HUES48 (cell line): ENCODE measurements at regions not wholly inside any gene's neighbourhood (a gene's known extent, or its start where the extent isn't known, plus 50 kb on each side); places are given as distances from the start of the nearest gene placed in this dataset.
A peak's percentile ranks its signal among the peaks of the same experiment; 100 is the strongest.

ENCODE experiments used
- H3K27ac ChIP-seq: one replicate; pipeline ENCODE4 v1.7.0; 2013; ENCODE audit warnings: low read depth, low read length, inconsistent platforms
- H3K27me3 ChIP-seq: 2 replicates; pipeline ENCODE4 v1.6.1; 2013; ENCODE audit warnings: mild to moderate bottlenecking, low read length; ENCODE audit not compliant: control insufficient read depth, insufficient read depth
- H3K36me3 ChIP-seq: 2 replicates; pipeline ENCODE4 v1.6.1; 2013; ENCODE audit warnings: low read length; ENCODE audit not compliant: control insufficient read depth, insufficient read depth
- H3K4me1 ChIP-seq: 2 replicates; pipeline ENCODE4 v1.6.1; 2013; ENCODE audit warnings: mild to moderate bottlenecking, low read length; ENCODE audit not compliant: control insufficient read depth, insufficient read depth
- H3K4me3 ChIP-seq: 2 replicates; pipeline ENCODE4 v1.5.1; 2013; ENCODE audit warnings: mild to moderate bottlenecking, low read depth, low read length
- H3K9ac ChIP-seq: 2 replicates; pipeline ENCODE4 v1.6.1; 2013; ENCODE audit warnings: mild to moderate bottlenecking, low read depth, low read length, moderate library complexity
- H3K9me3 ChIP-seq: 2 replicates; pipeline ENCODE4 v1.6.1; 2013; ENCODE audit warnings: low read length; ENCODE audit not compliant: control insufficient read depth, insufficient read depth

DNA sequence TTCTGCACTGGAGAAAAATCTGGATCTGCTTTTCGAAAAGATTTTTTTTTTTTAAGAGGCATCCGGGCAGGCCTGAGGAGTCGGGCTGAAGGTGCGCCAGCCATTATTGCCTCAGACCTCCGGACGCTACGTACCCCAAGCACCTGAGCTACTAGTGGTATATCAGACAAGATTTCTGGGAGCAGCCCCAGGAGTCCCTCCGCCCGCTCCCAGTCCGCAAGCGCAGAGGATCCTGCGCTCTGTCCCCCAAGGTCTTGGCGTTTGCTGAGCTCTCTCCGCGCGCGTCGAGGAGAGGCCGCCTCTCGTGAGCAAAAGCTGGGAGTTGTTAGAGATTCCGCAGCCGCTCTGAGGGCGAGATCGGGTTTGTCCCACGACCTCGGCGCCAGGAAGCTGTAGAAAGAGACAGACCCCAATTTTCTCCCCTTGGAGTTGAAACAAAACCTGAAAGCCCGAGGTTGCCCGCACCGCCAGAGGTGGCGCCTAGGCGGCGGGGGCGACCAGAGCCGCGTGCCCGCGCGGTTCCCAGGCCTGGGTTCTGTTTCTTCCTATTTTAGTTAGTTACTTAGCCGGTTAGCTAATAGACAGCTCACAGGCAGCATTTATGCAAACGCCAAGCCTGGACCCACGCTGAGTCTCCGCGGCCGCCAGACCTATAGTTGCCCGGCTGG, 72.5 kb upstream of the POLG start:
- Histone ChIP-seq H3K4me3 (0 out of 2 replicates have a peak overlapping the region, but pooled peaks have one; percentile 5), H3K27ac (no peak overlapping the region), H3K36me3 (no peaks in the 10 kb centered on the region), H3K27me3 (peaks cover 100% of the 10 kb centered on the region), H3K9ac (no peak overlapping the region), H3K9me3 (no peaks in the 10 kb centered on the region), H3K4me1 (peaks cover 33% of the 10 kb centered on the region)

DNA sequence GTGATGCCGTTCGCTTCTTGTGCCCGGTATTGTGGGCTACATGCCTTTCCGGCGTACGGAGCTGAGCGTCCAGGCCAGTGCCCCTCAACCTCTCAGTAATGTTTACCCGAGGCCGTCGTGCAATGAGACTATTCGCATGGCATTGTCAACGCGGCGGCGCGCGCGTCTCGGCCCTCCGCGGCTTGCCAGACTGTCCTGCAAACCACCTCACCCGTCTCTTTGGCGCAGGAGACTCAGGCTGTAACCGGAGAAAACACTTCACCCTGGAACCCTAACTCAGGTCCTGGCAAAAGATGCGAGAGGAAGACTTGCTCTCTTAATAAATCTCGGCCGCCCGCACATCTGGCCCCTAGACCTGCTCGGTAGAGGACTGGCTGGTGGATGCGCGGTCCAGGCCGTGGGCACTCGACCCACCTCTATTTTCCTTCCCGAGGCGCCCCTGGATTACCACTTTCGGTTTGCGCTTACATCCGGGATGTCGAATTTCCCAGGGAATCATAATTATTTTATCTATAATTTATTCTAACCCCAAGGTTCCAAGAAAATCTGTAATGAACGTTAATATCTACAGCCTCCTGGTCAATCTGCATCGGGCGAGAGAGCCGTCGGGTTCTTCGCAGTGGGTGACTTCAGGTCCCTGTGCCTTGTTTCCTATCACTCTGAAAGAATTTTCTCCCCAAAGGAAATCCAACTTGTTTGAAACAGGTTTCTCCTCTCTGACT, 71.8 kb upstream of the POLG start:
- H3K27ac ChIP-seq = no peak overlapping the region
- H3K4me3 ChIP-seq = 0 out of 2 replicates have a peak overlapping the region, but pooled peaks have one; percentile 5
- H3K27me3 ChIP-seq = peaks cover 100% of the 10 kb centered on the region
- peaks cover 28% of the 10 kb centered on the region for H3K4me1 ChIP-seq
- no peaks in the 10 kb centered on the region for H3K36me3 ChIP-seq
- no peak overlapping the region for H3K9ac ChIP-seq
- no peaks in the 10 kb centered on the region for H3K9me3 ChIP-seq

DNA sequence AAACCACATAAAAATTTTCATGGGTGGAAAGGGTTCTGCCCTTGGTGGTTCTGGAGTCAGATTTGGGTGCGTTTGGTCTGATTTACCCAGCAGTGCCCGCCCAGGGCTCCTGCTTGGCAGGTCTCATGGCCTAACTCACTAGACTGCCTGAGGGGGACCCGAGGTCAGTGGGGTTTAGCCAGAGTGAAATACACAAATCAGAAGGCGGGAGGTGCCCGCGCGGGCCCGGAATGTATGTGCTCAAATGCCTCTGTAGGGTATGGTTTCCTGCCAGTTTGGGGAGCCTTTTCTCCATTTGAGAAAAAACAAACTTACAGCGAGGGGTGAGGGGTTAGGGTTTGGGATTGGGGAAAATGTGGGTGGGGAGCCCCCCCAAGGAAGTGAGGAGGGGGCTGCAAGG, 70.9 kb upstream of the POLG start:
- H3K4me1 ChIP-seq = peaks cover 28% of the 10 kb centered on the region
- no peak overlapping the region for H3K27ac ChIP-seq
- H3K27me3 ChIP-seq = peaks cover 100% of the 10 kb centered on the region
- H3K36me3 ChIP-seq = no peaks in the 10 kb centered on the region
- H3K4me3 ChIP-seq = no peak overlapping the region
- no peak overlapping the region for H3K9ac ChIP-seq
- H3K9me3 ChIP-seq = no peaks in the 10 kb centered on the region

DNA sequence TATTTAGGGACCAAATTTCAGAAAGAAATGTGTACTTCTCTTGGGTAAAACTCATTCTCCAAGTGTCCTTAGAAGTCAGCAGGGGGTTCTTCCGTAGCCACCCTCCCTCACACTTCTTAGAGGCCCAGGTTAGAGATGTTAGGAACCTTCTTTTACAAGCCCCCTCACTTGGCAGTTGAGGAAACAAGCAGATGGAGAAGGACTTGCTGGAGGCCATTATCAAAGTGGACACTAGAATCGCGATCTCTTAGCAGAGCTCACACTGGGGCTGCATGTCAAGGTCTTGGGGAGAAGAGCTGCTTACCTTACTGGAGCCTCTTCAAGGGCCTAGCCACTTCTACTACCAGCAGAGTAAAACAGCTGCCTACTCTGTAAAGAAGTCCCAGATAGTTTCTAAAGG, 69.4 kb upstream of the POLG start:
- H3K36me3 ChIP-seq = no peaks in the 10 kb centered on the region
- peaks cover 26% of the 10 kb centered on the region for H3K4me1 ChIP-seq
- H3K9ac ChIP-seq = no peak overlapping the region
- no peaks in the 10 kb centered on the region for H3K9me3 ChIP-seq
- H3K4me3 ChIP-seq = no peak overlapping the region
- H3K27ac ChIP-seq = no peak overlapping the region
- peaks cover 100% of the 10 kb centered on the region for H3K27me3 ChIP-seq

DNA sequence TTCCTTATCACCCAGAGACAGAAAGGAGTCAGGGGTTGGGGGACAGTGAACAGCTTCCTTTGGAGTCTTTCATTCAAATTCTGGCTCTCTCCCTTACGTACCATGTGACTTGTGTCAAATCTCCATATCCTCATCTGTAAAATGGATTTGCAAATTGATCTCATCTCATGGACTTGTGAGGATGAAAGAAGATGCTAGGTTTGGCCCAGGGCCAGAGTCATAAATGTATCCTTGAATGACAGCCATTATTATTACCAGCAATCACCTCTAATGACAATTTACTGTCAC, 67.8 kb upstream of the POLG start:
- no peak overlapping the region for H3K4me3 ChIP-seq
- no peak overlapping the region for H3K27ac ChIP-seq
- no peaks in the 10 kb centered on the region for H3K36me3 ChIP-seq
- H3K9me3 ChIP-seq = no peaks in the 10 kb centered on the region
- H3K27me3 ChIP-seq = peaks cover 100% of the 10 kb centered on the region
- peaks cover 19% of the 10 kb centered on the region for H3K4me1 ChIP-seq
- no peak overlapping the region for H3K9ac ChIP-seq

DNA sequence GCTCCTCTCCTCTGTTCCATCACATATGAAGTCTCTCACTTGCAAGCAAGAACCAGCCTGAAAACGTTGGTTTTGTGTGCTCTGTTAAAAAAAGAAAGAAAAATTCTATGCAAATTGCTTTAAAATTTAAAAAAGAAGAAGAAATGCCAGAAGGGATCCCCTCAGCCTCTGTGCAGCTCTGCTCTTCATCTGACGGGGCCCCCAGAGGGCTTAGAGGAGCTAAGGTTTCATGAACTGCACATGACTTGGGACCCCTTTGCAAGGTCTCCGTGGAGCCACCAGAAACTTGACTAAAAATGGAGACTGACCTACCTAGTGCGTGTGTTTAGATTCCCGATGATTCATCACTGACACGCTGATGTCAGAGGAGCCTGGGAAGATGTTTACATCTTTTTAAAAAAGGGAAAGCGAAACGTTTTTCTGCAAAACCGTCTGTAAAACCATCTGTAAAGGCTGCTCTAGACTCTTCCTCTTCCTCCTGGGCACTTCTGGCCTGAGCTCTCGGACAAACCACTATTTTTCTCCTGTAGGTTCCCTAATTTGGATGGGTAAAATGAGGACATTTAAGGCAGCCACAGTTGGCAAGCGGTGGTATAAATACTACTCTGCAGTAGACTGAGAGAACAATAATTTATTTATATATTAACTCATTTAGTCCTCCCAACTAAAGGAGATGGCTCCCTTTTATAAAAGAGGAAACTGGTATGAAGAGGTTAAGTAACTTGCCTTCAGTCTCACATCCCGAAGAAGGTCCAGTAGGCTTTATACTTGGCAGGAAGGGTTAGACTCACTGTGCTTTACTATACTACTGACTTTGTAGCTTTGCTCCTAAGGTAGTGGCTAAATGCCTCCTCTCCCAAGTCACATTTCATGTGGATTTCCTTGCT, 67.2 kb upstream of the POLG start:
- Histone ChIP-seq H3K27me3 (peaks cover 100% of the 10 kb centered on the region), H3K9me3 (no peaks in the 10 kb centered on the region), H3K27ac (no peak overlapping the region), H3K9ac (no peak overlapping the region), H3K36me3 (no peaks in the 10 kb centered on the region), H3K4me3 (no peak overlapping the region), H3K4me1 (peaks cover 19% of the 10 kb centered on the region)

DNA sequence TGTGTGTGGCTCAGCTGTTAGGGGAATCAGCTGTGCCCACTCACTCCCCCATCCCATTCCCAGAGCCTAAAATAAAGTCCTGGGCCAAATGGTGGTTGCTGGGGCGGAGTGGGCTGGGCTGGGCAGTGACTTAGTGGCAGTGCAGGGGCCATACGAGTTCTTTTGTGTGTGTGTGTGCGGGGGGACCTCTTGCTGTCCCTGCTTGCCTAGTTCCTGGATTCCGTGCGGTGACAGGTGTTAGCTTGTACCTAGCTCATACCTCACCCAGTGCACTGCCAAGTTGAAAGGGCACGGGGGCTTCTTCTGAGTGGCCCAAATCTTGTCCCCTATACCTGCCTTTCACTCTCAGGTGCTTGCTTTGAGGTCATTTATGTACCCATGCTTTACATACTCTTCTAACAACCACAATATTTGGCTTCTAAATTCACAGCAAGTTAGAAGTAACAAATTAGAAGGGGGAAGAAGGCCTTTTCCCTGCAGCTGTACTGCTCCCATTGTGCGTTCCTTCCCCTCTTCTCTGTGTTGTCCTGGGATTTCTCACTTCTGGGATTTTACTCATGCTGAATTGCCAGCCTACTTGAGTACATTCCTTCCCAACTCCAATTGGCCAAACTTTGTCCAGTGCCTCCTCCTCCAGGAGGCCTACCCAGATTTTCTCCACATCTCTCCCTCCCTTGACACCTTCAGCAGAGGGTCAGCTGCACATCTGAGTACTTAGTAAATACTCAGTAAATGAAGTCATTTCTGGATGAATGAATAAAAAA, 66.3 kb upstream of the POLG start:
- H3K36me3 ChIP-seq = no peaks in the 10 kb centered on the region
- H3K27ac ChIP-seq = no peak overlapping the region
- no peaks in the 10 kb centered on the region for H3K9me3 ChIP-seq
- no peak overlapping the region for H3K9ac ChIP-seq
- H3K4me1 ChIP-seq = peaks cover 18% of the 10 kb centered on the region
- no peak overlapping the region for H3K4me3 ChIP-seq
- peaks cover 100% of the 10 kb centered on the region for H3K27me3 ChIP-seq

DNA sequence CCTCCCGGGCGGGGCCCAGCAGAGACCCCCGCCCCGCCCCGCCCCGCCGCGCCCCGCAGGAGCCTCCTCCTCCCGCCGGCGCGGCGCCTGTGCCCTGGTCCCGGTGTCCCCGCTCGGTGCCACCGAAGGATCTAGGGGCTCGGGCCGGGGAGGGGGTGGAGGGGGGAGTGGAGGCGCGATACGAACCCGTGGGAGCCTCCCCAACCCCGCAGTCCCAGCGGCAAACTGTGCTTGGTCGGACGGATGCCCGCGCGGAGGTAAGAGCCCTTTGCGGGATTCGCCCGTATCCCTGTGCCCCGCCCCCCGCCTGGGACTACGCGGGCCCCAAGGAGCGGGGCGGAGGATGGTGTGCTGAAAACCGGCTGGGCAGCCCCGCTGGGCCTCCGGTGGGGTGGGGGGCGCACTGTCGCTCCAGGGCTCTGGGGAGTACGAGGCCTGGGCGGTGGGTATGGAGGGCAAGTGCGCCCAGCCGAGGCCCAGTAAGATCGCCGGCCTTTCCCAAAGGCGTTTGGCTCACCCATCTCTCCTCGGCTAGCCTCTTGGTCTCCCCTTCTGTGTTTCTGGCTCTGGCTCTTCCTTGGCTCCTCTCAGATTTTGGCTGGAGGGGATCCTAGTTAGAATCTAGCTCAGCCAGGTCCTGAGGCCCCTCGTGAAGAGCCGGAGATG, 65.6 kb upstream of the POLG start:
- Histone ChIP-seq H3K4me3 (no peak overlapping the region), H3K36me3 (no peaks in the 10 kb centered on the region), H3K27me3 (peaks cover 100% of the 10 kb centered on the region), H3K27ac (no peak overlapping the region), H3K4me1 (peaks cover 24% of the 10 kb centered on the region), H3K9me3 (no peaks in the 10 kb centered on the region), H3K9ac (no peak overlapping the region)

DNA sequence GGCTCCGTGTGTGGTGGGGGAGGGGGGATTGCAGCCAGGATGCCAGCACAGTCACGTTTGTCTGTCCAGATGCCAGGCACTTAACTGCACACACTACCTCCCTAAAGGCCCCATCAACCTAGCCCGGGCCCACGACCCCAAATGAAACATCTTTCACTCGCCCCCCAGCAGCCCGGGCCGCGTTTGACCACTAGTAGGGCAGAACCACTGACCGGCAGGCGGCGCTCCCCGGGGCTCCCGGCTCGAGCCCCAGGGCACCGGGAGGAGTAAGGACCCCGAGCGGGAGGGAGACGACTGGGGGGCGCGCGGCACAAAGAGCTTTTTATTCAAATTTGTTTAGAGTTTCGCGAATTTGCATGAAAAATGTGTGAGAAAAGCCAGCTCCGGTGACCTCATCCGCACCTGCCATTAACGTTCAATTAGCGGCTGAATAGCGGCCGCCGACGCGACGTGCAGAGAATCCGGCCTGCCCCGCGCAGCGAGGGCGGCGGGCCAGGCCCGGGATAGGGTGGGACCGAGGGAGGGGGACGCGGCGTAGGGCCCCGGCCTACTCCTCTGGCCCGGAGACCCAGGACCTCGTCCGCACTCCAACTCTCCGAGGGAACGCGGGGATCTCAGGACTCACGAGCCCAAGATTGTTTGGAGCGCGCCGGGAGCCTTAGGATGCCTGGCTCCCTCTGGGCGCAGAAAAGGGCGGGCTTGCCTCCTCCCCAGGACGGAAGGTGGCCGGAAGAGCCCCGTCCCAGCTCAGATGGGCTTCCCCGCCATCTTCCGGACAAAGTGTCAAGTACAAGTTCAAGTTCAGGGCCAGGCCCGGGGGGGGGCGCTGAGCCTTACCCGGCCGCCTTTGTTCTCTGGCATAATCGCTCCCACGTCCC, 64.9 kb upstream of the POLG start:
- Histone ChIP-seq H3K9me3 (no peaks in the 10 kb centered on the region), H3K4me1 (peaks cover 24% of the 10 kb centered on the region), H3K27ac (no peak overlapping the region), H3K4me3 (peak overlapping the region; percentile 52), H3K9ac (no peak overlapping the region), H3K36me3 (no peaks in the 10 kb centered on the region), H3K27me3 (peaks cover 100% of the 10 kb centered on the region)

DNA sequence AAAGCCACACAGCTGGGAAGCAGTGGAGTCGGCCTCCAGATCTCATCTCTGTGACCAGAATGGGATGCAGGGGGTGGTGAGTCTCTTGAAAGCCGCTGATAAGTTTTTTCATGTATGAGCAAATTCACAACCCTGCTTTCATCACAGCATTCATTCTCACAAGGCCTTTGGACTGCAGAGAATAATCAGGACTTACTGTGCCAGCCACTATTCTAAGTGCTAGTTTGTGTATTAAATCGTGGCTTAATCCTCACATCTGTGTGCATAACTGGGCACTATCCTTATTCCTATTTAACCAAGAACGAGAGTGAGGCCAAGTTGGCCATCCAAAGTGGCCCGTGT, 64.2 kb upstream of the POLG start:
- no peaks in the 10 kb centered on the region for H3K36me3 ChIP-seq
- no peak overlapping the region for H3K27ac ChIP-seq
- no peaks in the 10 kb centered on the region for H3K9me3 ChIP-seq
- H3K9ac ChIP-seq = no peak overlapping the region
- H3K4me3 ChIP-seq = no peak overlapping the region
- peaks cover 100% of the 10 kb centered on the region for H3K27me3 ChIP-seq
- peaks cover 24% of the 10 kb centered on the region for H3K4me1 ChIP-seq
